BJ (cell line): ENCODE measurements at regions not wholly inside any gene's neighbourhood (a gene's known extent, or its start where the extent isn't known, plus 50 kb on each side); places are given as distances from the start of the nearest gene placed in this dataset.

Source experiments
- CTCF ChIA-PET: fragments of 350-600 bp; formaldehyde crosslinking; extraction: SDS; loops from one replicate; lab custom pipeline; 2021; ENCODE audit warnings: antibody characterized with exemption, inconsistent platforms; lab: Yijun Ruan, JAX
- POLR2A ChIA-PET: fragments of 300-600 bp; sonication (Branson Sonifier 250); formaldehyde crosslinking; extraction: SDS; loops from one replicate; lab custom pipeline; 2021; ENCODE audit warnings: antibody characterized with exemption; lab: Charles Lee
- DNase-seq: peaks from one replicate; pipeline ENCODE4 v3.0.0-alpha.2; 2011; ENCODE audit warnings: low read depth
- H3K27me3 ChIP-seq: 2 replicates; pipeline ENCODE4 v1.6.0; 2011; ENCODE audit warnings: low read length; ENCODE audit not compliant: control insufficient read depth, insufficient read depth
- H3K36me3 ChIP-seq: 2 replicates; pipeline ENCODE4 v1.5.1; 2011; ENCODE audit warnings: low read length; ENCODE audit not compliant: control insufficient read depth, insufficient read depth
- H3K4me3 ChIP-seq: 2 replicates; pipeline ENCODE4 v1.5.1; 2011; ENCODE audit warnings: low read depth, mild to moderate bottlenecking, control low read depth, low read length
- TF ChIP-seq, protein P1 (sequence below): IDR thresholded peaks from 2 replicates; pipeline ENCODE4 v1.5.1; 2011; ENCODE audit warnings: low read depth, mild to moderate bottlenecking, control low read depth, inconsistent platforms, low read length, moderate library complexity; ENCODE audit not compliant: insufficient read depth

- ChIA-PET POLR2A (no interaction called here), CTCF (interaction anchor here (3.1 kb wide), 1 partner anchor 23 kb away, joined by 12 read pairs; no protein-coding TSS in a partner anchor)
- TF ChIP-seq, protein P1, sequence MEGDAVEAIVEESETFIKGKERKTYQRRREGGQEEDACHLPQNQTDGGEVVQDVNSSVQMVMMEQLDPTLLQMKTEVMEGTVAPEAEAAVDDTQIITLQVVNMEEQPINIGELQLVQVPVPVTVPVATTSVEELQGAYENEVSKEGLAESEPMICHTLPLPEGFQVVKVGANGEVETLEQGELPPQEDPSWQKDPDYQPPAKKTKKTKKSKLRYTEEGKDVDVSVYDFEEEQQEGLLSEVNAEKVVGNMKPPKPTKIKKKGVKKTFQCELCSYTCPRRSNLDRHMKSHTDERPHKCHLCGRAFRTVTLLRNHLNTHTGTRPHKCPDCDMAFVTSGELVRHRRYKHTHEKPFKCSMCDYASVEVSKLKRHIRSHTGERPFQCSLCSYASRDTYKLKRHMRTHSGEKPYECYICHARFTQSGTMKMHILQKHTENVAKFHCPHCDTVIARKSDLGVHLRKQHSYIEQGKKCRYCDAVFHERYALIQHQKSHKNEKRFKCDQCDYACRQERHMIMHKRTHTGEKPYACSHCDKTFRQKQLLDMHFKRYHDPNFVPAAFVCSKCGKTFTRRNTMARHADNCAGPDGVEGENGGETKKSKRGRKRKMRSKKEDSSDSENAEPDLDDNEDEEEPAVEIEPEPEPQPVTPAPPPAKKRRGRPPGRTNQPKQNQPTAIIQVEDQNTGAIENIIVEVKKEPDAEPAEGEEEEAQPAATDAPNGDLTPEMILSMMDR = no peak
- H3K4me3 ChIP-seq = no peak overlapping the region
- H3K27me3 ChIP-seq = no peaks in the 10 kb centered on the region
- DNase-seq = no peak
- H3K36me3 ChIP-seq = no peaks in the 10 kb centered on the region
Measured at GRCh38 chr14:36396798-36397197, 76.4 kb upstream of the MBIP start.

- DNase-seq = no peak
- TF ChIP-seq, protein P1 = no peak
- POLR2A ChIA-PET = no interaction called here
- CTCF ChIA-PET = interaction anchor here (1.1 kb wide), 1 partner anchor 20 kb away, joined by 4 read pairs; no protein-coding TSS in a partner anchor
- H3K27me3 ChIP-seq = no peaks in the 10 kb centered on the region
- H3K4me3 ChIP-seq = no peak overlapping the region
- no peaks in the 10 kb centered on the region for H3K36me3 ChIP-seq
Measured at GRCh38 chr14:36394593-36394992, 74.2 kb upstream of the MBIP start.

DNA sequence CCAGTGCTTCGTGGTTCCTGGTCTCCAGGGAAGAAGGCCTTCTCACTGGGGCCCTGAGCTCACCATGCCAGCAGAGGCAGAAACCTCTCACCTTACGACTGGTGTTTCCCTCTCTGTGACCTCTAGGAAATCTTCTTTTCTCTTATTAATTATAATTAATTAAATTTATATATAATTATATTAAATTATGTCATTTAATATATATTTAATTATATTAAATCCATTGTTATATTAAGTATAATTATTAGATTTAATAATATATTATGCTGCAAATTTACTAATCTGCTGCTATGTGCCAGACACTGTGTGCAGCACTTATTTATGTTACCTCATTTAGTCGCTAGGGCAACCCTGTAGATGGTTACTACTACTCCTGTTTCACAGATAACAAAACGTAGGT lies 70.3 kb upstream of the MBIP start:
- ChIA-PET CTCF (no interaction called here), POLR2A (no interaction called here)
- TF ChIP-seq, protein P1 = no peak
- DNase-seq = no peak
- no peaks in the 10 kb centered on the region for H3K27me3 ChIP-seq
- no peaks in the 10 kb centered on the region for H3K36me3 ChIP-seq
- no peak overlapping the region for H3K4me3 ChIP-seq

DNA sequence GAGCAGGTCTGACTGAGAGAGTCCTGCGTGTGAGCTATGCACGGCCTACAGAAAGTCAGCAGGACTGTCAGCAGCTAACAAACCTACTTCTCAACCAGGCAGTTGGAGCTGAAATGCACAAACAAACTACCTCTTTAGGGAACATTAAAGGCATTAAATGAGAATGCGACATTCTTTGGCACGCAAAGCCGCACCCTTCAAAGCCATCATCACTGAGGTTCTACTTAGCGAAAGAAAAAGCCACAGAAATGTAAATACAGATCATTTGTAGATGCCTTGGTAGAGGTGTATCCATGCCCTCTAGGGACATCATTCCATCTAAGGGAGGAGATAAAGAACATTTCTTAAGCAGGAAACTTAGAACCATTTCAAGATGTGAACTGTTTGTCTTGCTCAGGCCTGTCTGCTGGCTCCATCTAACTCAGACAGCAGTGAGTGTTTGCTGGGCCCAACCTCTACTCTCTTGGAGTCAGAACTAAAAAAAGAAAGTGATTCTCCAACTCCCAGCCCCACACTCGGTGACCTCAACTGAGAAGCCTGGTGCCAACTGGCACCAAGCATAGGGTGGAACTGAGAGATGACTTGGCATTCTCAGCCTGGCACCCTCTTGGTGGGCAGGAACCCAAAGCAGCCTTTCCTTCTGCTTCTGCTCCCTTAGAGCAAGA lies 63.5 kb upstream of the MBIP start:
- Histone ChIP-seq H3K36me3 (no peaks in the 10 kb centered on the region), H3K27me3 (no peaks in the 10 kb centered on the region), H3K4me3 (no peak overlapping the region)
- POLR2A ChIA-PET = no interaction called here
- TF ChIP-seq, protein P1 = no peak
- no peak for DNase-seq
- CTCF ChIA-PET = interaction anchor here (1.6 to 2.1 kb wide), 2 partner anchors 9 to 315 kb away, joined by 3 to 7 read pairs; no protein-coding TSS in a partner anchor

DNA sequence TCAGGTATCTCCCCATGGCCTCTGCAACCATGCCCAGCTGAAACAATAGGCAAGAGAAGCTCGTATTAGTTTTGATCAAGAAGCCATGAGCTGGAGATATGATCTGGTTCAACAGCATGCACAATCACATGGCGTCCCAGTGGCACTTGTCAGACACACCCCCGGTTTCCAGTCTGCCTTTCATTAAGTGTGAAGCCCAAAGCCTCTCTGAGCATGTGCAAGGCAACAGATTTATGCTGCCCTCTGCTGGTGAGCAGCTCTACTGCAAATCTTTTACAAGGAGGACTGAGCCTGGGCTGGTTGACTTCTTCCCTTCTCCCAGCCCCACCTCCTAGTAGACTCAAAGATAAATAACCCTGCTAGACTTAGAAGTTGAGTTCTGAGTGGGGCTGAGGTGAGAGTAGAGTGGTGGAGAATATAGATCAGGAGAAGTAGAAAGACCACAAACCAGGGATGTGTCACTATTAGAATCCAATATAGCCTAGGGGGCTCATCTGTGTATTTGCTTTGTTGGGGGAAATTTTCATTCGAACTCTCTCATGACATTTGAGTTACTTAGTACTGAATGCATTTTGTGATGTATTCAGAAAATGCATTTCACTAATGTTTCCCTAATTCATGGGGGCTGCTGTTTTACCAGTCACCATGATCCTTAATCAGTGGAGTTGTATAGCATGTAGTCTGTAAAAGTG lies 53.7 kb upstream of the MBIP start:
- TF ChIP-seq, protein P1 = peak; percentile 91
- Histone ChIP-seq H3K4me3 (no peak overlapping the region), H3K27me3 (no peaks in the 10 kb centered on the region), H3K36me3 (no peaks in the 10 kb centered on the region)
- CTCF ChIA-PET = interaction anchor here (0.7 to 8.2 kb wide), 26 partner anchors 8 to 496 kb away, joined by 3 to 92 read pairs (median 4); partner anchors contain the start of gene MBIP
- POLR2A ChIA-PET = interaction anchor here (0.5 kb wide), 1 partner anchor 129 kb away, joined by 3 read pairs; no protein-coding TSS in a partner anchor
- peak; percentile 9 for DNase-seq
